GM21381 (cell line): ENCODE measurements at regions not wholly inside any gene's neighbourhood (a gene's known extent, or its start where the extent isn't known, plus 50 kb on each side); places are given as distances from the start of the nearest gene placed in this dataset.

ENCODE experiments used
- ATAC-seq: cut with Tn5 transposase; IDR thresholded peaks from one replicate; pipeline ENCODE4 v1.9.1; 2021; ENCODE audit warnings: mild to moderate bottlenecking, moderate library complexity; ENCODE audit not compliant: unreplicated experiment

- no peak for ATAC-seq
Observed at GRCh38 chr10:59125666-59126065, 50.8 kb upstream of the PHYHIPL start.

- ATAC-seq, result no peak
Observed at GRCh38 chr10:59126261-59126660, 50.2 kb upstream of the PHYHIPL start.
